ENCODE measurements at regions not wholly inside any gene's neighbourhood (a gene's known extent, or its start where the extent isn't known, plus 50 kb on each side); places are given as distances from the start of the nearest gene placed in this dataset.

- Histone ChIP-seq H3K27ac (ENCODE audit: extremely low read depth, low read depth, low read length) (no peak overlapping the region), H3K36me3 (ENCODE audit: control insufficient read depth in 2 of 2, insufficient read depth in 1 of 2, low read length in 2 of 2) (no peaks in the 10 kb centered on the region), H3K9me3 (ENCODE audit: control insufficient read depth, insufficient read depth, low read depth, low read length) (no peaks in the 10 kb centered on the region), H3K4me1 (ENCODE audit: control insufficient read depth, insufficient read depth, low read length) (no peaks in the 10 kb centered on the region; the same call in 1 of the 2 replicates), H3K4me3 (ENCODE audit: low read depth, low read length) (no peak overlapping the region)
- CTCF ChIA-PET: no interaction called here
- POLR2A ChIA-PET: no interaction called here
- no peak for TF ChIP-seq ZNF830 (tag by site-specific recombination; IDR thresholded peaks at IDR 0.05; ENCODE audit: low read depth)
- TF ChIP-seq SP3 (tag by site-specific recombination; IDR thresholded peaks at IDR 0.05): no peak
- no peak for TF ChIP-seq ZNF133 (tag by site-specific recombination; IDR thresholded peaks at IDR 0.05)
- TF ChIP-seq ZNF23 (tag by site-specific recombination; IDR thresholded peaks at IDR 0.05; ENCODE audit: borderline replicate concordance): no peak
- no peak for TF ChIP-seq ZNF677 (tag by site-specific recombination; IDR thresholded peaks at IDR 0.05)
- no peak for TF ChIP-seq ZNF704 (tag by site-specific recombination; IDR thresholded peaks at IDR 0.05)
- TF ChIP-seq ZNF843 (tag by site-specific recombination; IDR thresholded peaks at IDR 0.05): no peak
Observed at GRCh38 chr18:54720620-54721019, 107.7 kb upstream of the RAB27B start.

GRCh38 chr18:54726143-54726542 lies 102.1 kb upstream of the RAB27B start:
- H3K4me1 ChIP-seq (ENCODE audit: control insufficient read depth, insufficient read depth, low read length): no peaks in the 10 kb centered on the region
- ChIA-PET POLR2A (no interaction called here), CTCF (no interaction called here)
- TF ChIP-seq, protein P1, sequence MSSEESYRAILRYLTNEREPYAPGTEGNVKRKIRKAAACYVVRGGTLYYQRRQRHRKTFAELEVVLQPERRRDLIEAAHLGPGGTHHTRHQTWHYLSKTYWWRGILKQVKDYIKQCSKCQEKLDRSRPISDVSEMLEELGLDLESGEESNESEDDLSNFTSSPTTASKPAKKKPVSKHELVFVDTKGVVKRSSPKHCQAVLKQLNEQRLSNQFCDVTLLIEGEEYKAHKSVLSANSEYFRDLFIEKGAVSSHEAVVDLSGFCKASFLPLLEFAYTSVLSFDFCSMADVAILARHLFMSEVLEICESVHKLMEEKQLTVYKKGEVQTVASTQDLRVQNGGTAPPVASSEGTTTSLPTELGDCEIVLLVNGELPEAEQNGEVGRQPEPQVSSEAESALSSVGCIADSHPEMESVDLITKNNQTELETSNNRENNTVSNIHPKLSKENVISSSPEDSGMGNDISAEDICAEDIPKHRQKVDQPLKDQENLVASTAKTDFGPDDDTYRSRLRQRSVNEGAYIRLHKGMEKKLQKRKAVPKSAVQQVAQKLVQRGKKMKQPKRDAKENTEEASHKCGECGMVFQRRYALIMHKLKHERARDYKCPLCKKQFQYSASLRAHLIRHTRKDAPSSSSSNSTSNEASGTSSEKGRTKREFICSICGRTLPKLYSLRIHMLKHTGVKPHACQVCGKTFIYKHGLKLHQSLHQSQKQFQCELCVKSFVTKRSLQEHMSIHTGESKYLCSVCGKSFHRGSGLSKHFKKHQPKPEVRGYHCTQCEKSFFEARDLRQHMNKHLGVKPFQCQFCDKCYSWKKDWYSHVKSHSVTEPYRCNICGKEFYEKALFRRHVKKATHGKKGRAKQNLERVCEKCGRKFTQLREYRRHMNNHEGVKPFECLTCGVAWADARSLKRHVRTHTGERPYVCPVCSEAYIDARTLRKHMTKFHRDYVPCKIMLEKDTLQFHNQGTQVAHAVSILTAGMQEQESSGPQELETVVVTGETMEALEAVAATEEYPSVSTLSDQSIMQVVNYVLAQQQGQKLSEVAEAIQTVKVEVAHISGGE (tag by site-specific recombination; conservative IDR thresholded peaks at IDR 0.05; ENCODE audit: low read depth): no peak
- TF ChIP-seq, protein P2, sequence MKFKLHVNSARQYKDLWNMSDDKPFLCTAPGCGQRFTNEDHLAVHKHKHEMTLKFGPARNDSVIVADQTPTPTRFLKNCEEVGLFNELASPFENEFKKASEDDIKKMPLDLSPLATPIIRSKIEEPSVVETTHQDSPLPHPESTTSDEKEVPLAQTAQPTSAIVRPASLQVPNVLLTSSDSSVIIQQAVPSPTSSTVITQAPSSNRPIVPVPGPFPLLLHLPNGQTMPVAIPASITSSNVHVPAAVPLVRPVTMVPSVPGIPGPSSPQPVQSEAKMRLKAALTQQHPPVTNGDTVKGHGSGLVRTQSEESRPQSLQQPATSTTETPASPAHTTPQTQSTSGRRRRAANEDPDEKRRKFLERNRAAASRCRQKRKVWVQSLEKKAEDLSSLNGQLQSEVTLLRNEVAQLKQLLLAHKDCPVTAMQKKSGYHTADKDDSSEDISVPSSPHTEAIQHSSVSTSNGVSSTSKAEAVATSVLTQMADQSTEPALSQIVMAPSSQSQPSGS (tag by site-specific recombination; IDR thresholded peaks at IDR 0.05; ENCODE audit: low read depth): 0 out of 2 replicates have a peak, but pooled peaks have one; percentile 10
- no peaks in the 10 kb centered on the region for H3K9me3 ChIP-seq (ENCODE audit: control insufficient read depth, insufficient read depth, low read depth, low read length)
- H3K4me3 ChIP-seq (ENCODE audit: low read depth, low read length): no peak overlapping the region
- H3K27ac ChIP-seq (ENCODE audit: extremely low read depth, low read depth, low read length): no peak overlapping the region
- H3K36me3 ChIP-seq (ENCODE audit: control insufficient read depth in 2 of 2, insufficient read depth in 1 of 2, low read length in 2 of 2): no peaks in the 10 kb centered on the region

GRCh38 chr18:54734059-54734458 lies 94.2 kb upstream of the RAB27B start:
- no peaks in the 10 kb centered on the region; a peak in 1 of 3 replicates for H3K36me3 ChIP-seq (ENCODE audit: control insufficient read depth in 2 of 2, insufficient read depth in 1 of 2, low read length in 2 of 2)
- POLR2A ChIA-PET: no interaction called here
- CTCF ChIA-PET: no interaction called here
- no peak overlapping the region for H3K4me3 ChIP-seq (ENCODE audit: low read depth, low read length)
- H3K9me3 ChIP-seq (ENCODE audit: control insufficient read depth, insufficient read depth, low read depth, low read length): no peaks in the 10 kb centered on the region
- H3K4me1 ChIP-seq (ENCODE audit: control insufficient read depth, insufficient read depth, low read length): no peaks in the 10 kb centered on the region
- peak; percentile 15; the same call in 1 of the 2 replicates for TF ChIP-seq ZNF629 (tag by site-specific recombination; IDR thresholded peaks at IDR 0.05)
- TF ChIP-seq KLF10 (tag by site-specific recombination; IDR thresholded peaks at IDR 0.05): no peak
- TF ChIP-seq, protein P3, sequence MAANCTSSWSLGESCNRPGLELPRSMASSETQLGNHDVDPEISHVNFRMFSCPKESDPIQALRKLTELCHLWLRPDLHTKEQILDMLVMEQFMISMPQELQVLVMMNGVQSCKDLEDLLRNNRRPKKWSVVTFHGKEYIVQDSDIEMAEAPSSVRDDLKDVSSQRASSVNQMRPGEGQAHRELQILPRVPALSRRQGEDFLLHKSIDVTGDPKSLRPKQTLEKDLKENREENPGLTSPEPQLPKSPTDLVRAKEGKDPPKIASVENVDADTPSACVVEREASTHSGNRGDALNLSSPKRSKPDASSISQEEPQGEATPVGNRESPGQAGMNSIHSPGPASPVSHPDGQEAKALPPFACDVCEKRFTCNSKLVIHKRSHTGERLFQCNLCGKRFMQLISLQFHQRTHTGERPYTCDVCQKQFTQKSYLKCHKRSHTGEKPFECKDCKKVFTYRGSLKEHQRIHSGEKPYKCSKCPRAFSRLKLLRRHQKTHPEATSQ (tag by site-specific recombination; IDR thresholded peaks at IDR 0.05): no peak
- no peak for TF ChIP-seq TCF7L2 (IDR thresholded peaks at IDR 0.05; ENCODE audit: borderline replicate concordance, low read depth, low read length)
- no peak for TF ChIP-seq ZNF175 (tag by site-specific recombination; IDR thresholded peaks at IDR 0.05)
- no peak overlapping the region for H3K27ac ChIP-seq (ENCODE audit: extremely low read depth, low read depth, low read length)
